Cardiac fibroblast (primary cell): ENCODE measurements at regions not wholly inside any gene's neighbourhood (a gene's known extent, or its start where the extent isn't known, plus 50 kb on each side); places are given as distances from the start of the nearest gene placed in this dataset.
A peak's percentile ranks its signal among the peaks of the same experiment; 100 is the strongest.

Source experiments
- DNase-seq, 2 donors: peaks; one replicate each; pipeline versions ENCODE4 v3.0.0 to v3.0.0-alpha.2; 2010; ENCODE audit warnings: low read depth in 2 of 2
- H3K4me3 ChIP-seq, 2 donors: replicated peaks in 1 of 2; 1 replicate in 1 of 2; 2 replicates in 1 of 2; pipeline ENCODE4 v1.5.1; 2011; ENCODE audit warnings: low read depth in 2 of 2, low read length in 2 of 2, mild to moderate bottlenecking in 2 of 2, moderate library complexity in 1 of 2
- TF ChIP-seq, protein P1 (sequence below): IDR thresholded peaks from one replicate; pipeline ENCODE4 v1.5.1; 2011; ENCODE audit warnings: low read depth, mild to moderate bottlenecking, low read length, inconsistent platforms

DNA sequence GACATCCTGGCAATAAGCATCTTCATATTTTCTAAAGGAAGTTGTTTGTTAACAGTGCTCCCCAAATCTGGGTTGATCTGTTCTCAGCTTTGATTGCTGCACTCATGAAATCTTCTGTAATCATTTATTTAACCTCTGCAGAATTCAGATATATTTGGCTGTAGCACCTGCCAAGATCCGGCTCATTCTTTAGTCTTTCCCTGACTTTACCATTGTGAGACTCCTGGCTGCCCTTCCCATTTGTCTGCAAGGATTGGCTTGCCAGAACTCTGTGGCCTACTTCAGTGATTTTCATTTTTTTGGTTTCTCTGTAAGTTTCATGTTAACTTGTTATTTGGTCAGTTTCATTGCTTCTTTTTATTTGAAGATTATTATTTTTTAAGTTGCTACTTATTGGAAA lies 191.2 kb upstream of the PLXNC1 start:
- no peak overlapping the region for H3K4me3 ChIP-seq
- TF ChIP-seq, protein P1, sequence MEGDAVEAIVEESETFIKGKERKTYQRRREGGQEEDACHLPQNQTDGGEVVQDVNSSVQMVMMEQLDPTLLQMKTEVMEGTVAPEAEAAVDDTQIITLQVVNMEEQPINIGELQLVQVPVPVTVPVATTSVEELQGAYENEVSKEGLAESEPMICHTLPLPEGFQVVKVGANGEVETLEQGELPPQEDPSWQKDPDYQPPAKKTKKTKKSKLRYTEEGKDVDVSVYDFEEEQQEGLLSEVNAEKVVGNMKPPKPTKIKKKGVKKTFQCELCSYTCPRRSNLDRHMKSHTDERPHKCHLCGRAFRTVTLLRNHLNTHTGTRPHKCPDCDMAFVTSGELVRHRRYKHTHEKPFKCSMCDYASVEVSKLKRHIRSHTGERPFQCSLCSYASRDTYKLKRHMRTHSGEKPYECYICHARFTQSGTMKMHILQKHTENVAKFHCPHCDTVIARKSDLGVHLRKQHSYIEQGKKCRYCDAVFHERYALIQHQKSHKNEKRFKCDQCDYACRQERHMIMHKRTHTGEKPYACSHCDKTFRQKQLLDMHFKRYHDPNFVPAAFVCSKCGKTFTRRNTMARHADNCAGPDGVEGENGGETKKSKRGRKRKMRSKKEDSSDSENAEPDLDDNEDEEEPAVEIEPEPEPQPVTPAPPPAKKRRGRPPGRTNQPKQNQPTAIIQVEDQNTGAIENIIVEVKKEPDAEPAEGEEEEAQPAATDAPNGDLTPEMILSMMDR, result no peak

DNA sequence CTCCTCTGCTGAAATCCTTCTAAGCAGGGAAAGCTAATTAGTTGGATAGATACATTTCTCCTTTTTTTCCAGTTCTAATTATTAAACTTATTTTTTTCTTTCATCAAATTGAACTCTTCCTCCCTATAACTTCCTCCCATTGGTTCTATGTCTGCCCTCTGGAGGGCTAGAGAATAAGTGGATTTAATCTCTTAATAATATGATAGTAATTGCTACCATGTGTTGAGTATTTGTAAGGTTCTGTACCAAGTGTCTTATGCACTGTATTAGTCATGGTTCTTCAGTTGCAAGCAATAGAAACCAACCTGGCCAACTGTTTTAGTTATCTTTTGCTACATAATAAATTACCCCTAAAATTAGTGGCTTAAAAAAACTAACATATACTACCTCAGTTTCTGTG lies 190.5 kb upstream of the PLXNC1 start:
- DNase-seq, result peak in 1 of 2 donors; percentile 22

More for the DNA sequence above, 191.2 kb upstream of the PLXNC1 start:
- no peak for DNase-seq

DNA sequence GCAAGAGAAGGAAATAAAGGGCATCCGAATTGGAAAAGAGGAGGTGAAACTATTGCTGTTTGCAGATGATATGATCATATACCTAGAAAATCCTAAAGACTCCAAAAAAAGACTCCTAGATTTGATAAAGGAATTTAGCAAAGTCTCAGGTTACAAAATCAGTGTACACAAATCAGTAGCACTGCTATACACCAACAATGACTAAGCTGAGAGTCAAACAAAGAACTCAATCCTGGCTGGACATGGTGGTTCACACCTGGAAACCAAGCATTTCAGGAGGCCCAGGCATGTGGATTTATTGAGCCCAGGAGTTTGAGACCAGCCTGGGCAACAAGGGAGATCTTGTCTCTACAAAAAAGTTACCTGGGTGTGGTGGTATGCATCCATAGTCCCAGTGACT lies 188.7 kb upstream of the PLXNC1 start:
- TF ChIP-seq, protein P1, result no peak
- H3K4me3 ChIP-seq, result no peak overlapping the region
- no peak for DNase-seq

More for the DNA sequence above, 190.5 kb upstream of the PLXNC1 start:
- H3K4me3 ChIP-seq, result no peak overlapping the region
- TF ChIP-seq, protein P1, result no peak

DNA sequence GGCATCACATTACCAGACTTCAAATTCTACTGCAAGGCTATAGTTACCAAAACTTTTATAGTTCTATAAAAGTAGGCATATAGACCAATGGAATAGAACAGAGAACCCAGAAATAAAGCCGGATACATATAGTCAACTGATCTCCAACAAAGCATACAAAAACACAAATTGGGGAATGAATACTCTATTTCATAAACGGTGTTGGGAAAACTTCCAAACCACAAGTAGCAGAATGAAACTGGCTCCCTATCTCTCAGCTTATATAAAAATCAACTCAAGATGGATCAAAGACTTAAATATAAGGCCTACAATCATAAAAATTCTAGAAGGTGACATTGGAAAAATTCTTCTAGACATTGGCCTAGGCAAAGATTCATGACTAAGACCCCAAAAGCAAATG lies 187.9 kb upstream of the PLXNC1 start:
- TF ChIP-seq, protein P1, result no peak
- no peak overlapping the region for H3K4me3 ChIP-seq
- DNase-seq, result peak in 1 of 2 donors; percentile 19

DNA sequence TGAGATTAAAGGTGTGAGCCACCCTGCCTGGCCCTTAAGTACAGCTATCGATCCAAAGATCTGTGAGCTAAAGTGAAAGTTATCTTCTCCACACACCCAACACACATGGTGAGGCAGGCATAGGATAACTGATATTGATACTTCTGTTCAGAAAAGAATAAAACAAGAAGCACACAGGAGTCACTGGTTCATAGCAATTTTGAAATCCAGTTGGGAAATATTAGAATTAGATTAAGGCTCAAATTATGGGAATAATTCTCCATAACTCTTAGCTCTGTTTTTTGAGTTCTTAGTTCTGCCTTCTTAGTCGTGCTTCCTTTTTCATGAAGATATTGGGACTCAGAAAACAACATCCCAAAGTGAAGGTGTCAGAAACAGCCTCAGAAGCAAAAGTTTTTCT lies 186.0 kb upstream of the PLXNC1 start:
- TF ChIP-seq, protein P1, result no peak
- no peak for DNase-seq

DNA sequence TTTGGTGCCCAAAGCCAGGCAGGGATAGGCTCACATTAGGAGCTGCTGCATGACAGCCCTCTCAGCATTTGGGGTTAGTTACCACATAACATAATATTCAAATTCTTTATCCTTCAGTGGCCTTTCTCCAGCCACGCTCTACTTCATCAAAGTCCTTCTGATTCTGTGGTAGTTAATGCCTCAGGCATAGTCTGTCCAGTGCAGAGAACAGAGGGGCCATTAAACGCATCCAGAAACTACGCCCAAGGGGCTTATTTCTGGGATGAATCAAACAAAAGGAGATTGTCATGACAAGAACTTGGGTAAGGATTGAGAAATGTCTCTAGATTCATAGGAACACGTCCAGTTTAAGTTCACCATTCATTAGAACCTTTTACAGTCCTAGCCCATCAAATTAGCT lies 183.4 kb upstream of the PLXNC1 start:
- TF ChIP-seq, protein P1, result no peak
- H3K4me3 ChIP-seq, result no peak overlapping the region
- DNase-seq, result no peak

More for the DNA sequence above, 186.0 kb upstream of the PLXNC1 start:
- no peak overlapping the region for H3K4me3 ChIP-seq

DNA sequence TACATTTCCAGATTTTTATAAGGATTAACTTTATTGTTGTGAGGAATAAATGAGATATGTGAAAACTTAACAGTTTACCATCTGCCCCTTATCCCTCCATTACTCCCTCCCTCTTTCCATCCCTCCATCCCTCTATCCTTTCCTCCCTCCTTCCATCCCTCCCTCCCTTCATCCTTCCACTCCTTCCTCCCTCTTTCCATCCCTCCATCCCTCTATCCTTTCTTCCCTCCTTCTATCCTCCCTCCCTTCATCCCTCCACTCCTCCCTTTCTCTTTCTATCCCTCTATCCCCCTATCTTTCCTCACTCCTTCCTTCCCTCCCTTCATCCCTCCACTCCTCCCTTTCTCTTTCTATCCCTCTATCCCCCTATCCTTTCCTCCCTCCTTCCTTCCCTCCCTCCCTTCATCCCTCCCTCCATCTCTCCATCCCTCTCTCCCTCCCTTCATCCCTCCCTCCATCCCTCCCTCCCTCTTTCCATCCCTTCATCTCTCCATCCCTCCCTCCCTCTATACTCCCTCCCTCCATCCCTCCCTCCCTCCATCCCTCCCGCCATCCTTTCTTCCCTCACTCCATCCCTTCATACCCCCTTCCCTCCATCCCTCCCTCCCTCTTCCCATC lies 181.8 kb upstream of the PLXNC1 start:
- TF ChIP-seq, protein P1, result no peak
- no peak overlapping the region for H3K4me3 ChIP-seq
- DNase-seq, result no peak
